ENCODE measurements at regions not wholly inside any gene's neighbourhood (a gene's known extent, or its start where the extent isn't known, plus 50 kb on each side); places are given as distances from the start of the nearest gene placed in this dataset.

DNA sequence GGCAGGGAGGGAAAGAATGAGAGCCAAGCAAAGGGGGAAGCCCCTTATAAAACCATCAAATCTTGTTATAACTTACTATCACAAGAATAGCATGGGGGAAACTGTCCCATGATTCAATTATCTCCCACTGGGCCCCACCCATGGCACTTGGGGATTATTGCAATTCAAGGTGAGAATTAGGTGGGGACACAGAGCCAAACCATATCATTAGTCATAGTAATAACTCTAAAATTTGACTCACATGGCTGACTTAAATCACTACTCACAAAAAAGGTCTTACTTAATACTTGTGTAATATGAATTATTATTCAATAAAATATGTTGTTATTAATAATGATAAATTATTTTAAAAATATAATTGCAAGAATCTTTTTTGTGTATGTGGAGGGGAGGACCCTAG lies 178.1 kb upstream of the TCF21 start:
- TF ChIP-seq CTCF (IDR thresholded peaks at IDR 0.05) (no peak), POLR2A (IDR thresholded peaks at IDR 0.05) (no peak)

All from heart left ventricle (tissue), 13 donors.